ENCODE measurements at regions not wholly inside any gene's neighbourhood (a gene's known extent, or its start where the extent isn't known, plus 50 kb on each side); places are given as distances from the start of the nearest gene placed in this dataset.

- no peak for DNase-seq (ENCODE audit: low read depth in 2 of 2)
Measured at GRCh38 chrX:49773993-49774392, 55.1 kb upstream of the PAGE4 start.

DNA sequence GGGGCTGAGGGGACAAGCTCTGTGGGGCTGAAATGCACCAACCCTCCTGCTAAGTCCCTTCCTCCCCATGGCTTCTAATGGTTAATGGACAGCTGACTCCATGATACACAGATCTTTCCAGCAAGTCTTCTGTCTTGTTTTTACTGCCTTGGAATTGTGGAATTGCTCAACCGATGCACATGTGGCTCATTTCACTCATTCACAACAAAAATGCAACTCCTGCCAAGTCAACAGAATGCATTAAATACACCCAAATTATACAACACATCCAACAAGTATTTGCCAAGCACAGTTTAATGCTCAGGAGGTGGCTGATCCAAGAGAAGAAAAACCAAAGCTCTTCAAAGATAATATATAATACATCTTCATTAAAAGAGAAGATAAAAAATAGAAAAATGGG lies 61.9 kb upstream of the PAGE4 start:
- no peak for DNase-seq (ENCODE audit: low read depth in 2 of 2)

DNA sequence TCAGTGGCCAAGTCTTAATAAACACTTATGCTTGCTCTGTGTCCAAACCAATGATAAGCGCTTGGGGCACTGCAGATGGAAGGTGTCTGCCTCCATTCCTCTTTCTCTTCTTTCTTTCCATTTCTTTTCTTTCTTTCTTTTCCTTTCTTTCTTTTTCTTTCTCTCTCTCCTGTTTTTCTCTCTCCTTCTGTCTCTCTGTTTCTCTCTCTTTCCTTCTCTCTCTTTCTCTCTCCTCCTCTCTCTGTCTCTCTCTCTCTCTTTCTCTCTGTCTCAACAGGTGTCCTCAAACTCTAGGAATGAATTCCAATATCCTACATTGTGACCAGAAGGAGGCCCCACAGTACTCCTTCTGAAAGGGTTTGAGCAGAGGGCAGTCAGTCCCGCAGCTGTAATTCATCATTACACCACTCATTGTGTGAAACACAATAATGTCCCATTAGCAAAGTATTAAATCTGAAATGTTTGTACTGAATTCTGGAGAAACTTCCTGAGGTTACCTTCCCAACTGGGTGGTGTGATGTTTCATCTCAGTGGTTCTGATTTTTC lies 66.5 kb upstream of the PAGE1 start:
- no peak for DNase-seq (ENCODE audit: low read depth in 2 of 2)

DNA sequence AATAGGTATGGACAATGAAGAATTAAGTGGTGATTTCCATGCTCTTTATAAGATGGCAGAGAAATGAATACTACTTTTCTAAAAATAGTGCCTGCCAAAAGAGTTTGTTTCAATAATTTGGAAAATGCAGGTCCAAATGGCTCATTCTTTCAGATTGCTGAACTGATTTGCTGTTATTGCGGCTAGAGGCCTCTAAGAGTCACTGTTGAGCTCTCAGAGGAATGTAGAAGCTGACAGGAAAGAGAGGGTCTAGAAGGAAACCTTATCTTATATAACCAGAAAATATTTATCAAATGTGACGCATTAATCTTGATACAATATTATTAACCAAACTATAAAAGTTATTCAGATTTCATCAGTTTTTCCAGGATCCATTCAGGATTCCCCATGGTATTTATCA lies 65.7 kb upstream of the PAGE1 start:
- DNase-seq (ENCODE audit: low read depth in 2 of 2): no peak

DNA sequence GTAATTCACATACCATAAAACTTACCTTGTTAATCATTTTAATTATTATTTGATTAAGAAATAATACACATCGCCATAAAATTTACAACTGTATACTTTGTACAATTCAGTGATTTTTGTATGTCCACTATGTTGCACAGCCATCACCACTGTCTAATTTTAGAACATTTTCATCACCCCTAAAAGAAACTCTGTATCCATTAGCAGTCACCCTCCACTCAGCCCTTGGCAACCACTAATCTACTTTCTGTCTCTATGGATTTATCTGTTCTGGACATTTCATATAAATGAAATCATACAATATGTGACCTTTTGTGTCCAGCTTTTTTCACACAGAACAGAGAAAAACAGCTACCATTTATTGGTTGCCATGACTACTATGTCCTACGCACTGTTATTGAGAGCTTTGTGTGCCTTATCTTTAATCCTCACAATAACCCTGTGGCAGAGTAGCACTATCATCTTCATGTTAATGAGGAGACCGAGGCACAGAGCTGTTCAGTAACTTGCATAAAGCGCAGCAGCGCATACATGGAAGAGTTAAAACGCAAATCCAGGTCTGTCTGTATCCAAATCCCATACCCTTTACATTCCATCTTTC lies 64.6 kb upstream of the PAGE1 start:
- no peak for DNase-seq (ENCODE audit: low read depth in 2 of 2)

DNA sequence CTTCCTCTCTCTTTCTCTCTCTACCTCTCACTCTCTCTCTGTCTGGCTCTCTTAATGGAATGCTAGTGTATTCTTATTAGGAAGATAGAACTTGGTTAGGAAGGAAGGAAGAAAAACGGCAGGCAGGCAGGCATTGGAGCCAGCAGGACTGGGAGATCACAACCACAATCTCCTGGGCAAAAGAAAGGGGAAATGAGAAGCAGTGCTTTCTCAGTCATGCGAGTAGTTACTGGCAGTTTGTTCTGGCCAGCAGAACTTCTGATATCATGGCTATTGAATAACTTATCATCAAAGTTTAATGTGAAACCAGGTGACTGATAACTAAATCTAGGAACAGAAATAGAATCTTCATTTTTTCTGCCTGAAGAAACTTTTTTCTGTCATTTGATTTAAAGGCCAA lies 60.9 kb upstream of the PAGE1 start:
- DNase-seq (ENCODE audit: low read depth in 2 of 2): no peak

DNA sequence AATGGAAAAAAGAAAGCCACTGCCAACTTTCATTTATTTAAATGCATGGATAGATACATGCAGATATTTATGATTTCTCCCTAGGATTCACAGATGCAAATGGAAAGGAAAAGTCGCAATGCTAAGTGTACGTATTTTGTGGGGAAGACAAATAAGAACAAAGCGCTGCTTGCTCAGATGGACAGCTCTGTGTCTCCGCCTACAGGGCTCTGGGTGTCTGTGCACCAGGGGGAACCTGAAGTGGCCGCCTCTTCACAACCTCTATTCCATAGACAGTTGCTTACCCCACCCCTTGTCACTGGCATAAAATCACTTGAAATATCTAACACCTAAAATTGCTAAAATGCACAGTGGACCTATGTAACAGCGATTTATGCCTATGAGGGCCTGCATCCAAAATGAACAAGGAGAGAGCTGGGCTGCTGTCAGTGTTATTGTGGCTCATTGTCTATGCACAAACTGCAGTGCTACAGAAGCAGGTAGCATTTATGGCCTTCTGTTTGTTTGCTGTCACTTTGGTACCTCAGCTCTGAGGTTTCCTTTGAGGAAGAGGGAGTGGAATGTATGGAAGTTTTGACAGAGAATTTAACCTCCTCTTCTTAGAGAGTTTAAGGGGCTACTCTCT lies 58.6 kb upstream of the PAGE1 start:
- DNase-seq (ENCODE audit: low read depth in 2 of 2): peak in 1 of 2 experiments; percentile 1

DNA sequence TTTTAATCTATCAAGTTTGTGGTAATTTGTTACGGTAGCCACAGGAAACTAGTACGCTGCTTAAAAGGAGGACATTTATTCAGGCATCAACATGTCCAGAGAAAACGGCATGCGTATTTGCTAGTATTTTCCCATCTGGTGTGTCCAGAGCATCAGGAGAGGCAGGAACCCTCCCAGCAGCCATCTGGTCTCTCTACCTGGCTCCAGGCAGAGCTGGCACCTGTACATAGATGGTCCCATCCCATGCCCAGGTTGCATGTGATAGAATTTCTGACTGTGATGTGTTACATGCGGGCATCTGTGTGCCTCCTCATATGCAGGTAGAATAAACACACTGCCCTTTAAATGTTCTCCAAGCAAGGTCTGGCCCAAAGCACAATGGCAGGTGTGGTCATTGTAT lies 57.9 kb upstream of the PAGE1 start:
- DNase-seq (ENCODE audit: low read depth in 2 of 2): no peak

- DNase-seq (ENCODE audit: low read depth in 2 of 2): no peak
Measured at GRCh38 chrX:49748211-49748956, 52.6 kb upstream of the PAGE1 start.

DNA sequence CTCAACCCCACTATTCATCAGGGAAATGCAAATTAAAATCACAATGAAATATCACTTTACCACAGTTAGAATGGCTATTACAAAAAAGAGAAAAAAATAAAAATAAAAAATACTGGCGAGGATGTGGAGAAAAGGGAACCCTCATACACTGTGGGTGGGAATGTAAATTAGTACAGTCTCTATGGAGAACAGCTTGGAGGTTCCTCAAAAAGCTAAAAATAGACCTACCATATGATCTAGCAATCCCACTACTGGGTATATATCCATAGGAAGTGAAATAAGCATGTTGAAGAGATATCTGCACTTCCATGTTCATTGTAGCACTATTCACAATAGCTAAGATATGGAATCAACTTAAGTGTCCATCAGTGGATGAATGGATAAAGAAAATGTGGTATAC lies 50.5 kb upstream of the PAGE1 start:
- no peak for DNase-seq (ENCODE audit: low read depth in 2 of 2)

Measured in fibroblast of skin of left quadriceps (primary cell).